Hematopoietic multipotent progenitor cell treated with erythropoietin and hydrocortisone succinate and interleukin-3 and kit ligand, for 17 days (in vitro differentiated cells): ENCODE measurements at regions not wholly inside any gene's neighbourhood (a gene's known extent, or its start where the extent isn't known, plus 50 kb on each side); places are given as distances from the start of the nearest gene placed in this dataset.

ENCODE experiments used
- DNase-seq: peaks from one replicate; pipeline ENCODE4 v3.0.0-alpha.2; 2015; ENCODE audit warnings: low spot score

DNA sequence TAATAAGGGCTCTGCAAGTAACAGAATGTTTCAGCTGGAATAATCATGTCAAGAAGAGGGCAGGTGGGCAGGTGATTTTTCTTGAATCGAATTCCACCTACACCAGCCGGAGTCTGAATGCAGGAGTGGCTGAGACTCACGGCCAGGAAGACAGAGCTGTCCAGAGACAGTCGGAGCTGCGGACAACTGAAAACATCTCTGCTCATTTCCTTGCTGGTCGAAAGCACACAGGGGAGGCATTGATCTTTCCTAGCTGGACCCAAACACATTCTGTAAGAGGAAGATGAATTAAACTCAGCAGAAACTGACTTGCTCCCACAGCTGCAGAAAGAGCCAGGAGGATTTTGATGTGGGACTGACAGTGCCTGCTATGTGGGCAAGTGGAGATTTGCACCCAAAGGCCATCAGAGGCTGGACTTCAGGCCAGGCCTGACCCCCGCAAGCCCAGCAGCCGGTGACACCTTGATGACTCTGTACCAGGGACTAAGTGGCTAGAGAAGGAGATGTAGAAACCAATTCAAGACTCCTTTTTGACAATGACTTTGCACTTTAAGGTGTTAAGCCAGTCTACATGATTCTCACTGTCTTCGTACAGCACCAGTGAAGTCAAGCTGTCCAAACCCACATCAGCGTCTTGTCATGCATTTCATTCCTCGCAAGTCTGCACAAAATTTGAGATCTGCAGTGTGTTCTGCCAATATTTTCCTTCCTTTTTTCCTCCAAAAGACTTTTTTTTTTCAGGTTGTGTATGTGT, 169.4 kb downstream of the TEX36 start:
- DNase-seq = no peak

GRCh38 chr10:125510998-125511397, 172.0 kb downstream of the TEX36 start:
- DNase-seq = no peak

DNA sequence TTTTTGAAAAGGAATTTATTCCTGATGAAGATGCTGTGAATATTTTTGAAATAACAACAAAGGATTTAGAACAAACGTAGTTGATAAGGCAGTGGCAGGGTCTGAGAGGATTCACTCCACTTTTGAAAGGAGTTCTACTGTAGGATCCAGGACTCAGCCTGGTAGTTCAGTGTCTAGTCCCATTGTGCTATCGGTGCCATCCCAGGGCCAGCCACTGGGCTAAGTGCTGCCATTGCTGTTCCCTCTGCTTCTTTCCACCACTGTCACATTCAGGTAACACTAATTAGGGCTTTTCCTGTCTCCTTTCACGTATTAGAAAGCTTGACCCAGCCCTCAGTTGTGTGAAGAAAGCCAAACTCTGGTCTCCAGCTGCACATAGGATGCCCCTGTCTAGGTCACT, 177.3 kb downstream of the TEX36 start:
- DNase-seq = no peak

DNA sequence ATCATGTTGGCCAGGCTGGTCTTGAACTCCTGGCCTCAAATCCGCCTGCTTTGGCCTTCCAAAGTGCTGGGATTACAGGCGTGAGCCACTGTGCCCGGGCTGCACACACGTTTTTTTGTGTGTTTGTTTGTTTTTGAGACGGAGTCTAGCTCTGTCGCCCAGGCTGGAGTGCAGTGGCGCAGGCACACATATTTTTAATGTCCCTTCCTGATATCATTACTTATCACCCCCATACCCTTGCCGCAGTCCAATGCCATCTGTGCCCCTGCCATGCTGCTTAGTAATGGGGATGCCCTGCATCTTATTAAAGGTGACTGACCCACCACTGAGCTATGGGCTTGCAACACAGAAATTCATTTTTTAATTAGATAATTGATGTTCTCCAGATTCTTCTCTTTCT, 180.7 kb downstream of the TEX36 start:
- DNase-seq = no peak

DNA sequence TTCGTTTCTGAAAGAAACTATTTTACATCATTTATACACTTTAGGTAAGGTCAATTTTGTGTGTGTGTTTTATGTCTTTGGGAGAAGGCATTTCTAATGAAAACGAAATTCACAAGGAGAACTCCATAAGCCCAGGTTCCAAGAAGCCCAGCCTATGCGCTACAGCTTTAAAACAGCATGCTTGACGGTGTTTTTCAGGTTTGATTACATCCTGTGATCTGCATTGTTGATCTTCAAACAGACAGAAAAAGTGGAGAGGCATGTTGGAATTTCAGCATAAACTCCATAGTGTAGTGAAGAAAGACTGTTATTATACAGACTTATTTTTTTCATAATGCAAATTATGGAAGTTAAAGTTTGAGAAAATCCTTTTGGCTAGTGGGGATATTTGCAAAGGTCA, 187.6 kb downstream of the TEX36 start:
- no peak for DNase-seq

DNA sequence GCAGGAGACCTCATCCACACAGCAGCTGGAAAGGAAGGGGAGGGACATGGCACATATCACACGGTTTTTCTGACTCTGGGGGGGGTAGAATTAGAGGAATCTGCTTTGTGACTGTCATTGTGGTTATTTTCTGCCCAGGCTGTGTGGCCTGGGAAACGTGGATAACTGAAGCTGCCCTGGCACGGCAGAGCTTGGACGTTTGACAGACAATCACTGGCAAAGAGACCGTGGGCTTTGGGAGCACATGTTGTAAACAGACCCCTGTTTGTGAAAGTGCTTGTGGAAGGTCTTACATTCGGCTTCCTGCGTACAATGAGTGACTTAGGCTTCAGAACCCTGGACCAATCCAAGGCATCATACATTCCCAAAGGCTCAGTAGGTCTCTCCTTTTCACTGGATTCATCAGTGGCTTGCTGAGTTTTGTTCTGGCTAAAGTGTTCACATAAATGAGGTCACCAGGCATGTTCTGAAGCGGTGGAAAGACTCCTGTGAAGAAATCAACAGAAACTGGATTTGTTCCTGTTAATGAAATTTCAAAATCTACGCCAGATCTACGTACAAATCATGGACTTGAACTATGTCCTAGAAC, 188.2 kb downstream of the TEX36 start:
- DNase-seq = no peak

- no peak for DNase-seq
Measured at GRCh38 chr10:125491381-125491780, 191.6 kb downstream of the TEX36 start.

DNA sequence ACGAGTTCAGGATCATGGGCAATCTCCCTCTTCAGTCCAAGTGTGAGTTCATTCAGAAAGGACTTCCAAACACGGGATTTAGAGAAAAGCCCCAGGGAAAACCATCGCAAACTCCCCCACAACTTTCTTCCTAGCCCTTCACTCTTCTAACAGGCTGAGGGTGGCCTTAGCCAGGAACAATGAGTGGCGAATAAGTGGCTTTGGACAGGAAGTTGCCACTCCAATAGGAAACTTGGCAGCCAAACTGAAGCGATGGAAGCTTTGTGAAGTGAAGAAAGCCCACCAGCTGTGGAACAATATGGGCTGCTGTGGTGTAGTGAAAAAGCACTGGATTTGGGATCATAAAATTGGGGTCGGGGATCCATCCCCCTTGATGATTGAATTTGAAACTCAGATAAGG, 193.2 kb downstream of the TEX36 start:
- DNase-seq = no peak

GRCh38 chr10:125485665-125486064, 197.3 kb downstream of the TEX36 start:
- no peak for DNase-seq

GRCh38 chr10:125484035-125484732, 198.8 kb downstream of the TEX36 start:
- no peak for DNase-seq

GRCh38 chr10:125482637-125483036, 200.3 kb downstream of the TEX36 start:
- no peak for DNase-seq

DNA sequence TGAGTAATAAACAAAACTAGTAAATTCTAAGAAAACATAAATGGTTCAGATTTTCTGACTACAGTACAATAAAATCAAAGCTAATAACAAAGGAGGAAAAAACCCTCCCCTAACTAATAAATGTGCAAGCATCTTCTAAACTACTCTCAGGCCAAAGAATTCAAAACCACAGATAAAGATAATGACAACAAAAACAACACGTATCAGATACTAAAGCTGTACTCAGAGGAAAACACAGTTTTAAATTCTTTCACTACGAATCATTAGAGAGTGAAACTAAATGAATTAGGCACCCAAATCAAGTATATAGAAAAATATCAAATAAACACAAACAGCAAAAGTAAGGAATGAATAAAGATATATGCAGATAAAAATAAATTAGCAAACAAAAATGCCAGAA, 200.9 kb downstream of the TEX36 start:
- no peak for DNase-seq

DNA sequence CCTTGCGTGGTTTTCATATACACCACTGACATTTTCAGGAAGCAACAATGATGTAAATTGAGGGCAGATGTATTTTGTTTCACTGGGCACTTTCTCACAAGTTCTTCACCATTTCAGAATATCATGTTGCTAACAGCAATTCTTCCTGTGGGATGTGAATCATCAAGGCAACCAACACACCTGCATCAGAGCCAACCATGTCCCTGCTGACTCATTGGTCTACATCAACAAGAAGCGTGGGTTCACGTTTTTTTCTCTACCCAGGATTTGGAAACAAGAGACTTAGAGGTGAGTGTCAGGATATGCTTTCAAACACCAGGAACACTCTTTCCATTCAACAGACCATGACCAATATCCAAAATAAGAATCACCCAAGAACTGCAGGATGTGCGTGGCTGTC, 203.9 kb downstream of the TEX36 start:
- no peak for DNase-seq

DNA sequence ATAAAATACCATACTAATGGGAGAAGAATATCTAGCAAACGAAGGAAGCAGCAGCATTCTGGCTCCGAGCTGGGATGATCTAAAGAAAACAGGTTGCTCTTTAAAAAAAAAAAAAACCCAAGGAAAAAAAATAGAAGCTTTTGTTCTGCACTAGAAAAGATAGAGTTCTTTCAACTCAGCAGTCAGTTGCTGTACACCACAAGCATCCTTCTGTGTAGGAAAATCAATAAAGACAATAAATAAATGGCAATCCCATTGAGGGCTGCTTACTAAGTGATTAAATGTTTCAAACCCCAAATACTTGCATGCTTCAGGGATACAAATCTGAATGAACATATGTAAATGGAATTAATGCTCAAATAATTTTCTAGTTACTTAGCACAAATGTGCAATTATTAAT, 207.1 kb downstream of the TEX36 start:
- no peak for DNase-seq

DNA sequence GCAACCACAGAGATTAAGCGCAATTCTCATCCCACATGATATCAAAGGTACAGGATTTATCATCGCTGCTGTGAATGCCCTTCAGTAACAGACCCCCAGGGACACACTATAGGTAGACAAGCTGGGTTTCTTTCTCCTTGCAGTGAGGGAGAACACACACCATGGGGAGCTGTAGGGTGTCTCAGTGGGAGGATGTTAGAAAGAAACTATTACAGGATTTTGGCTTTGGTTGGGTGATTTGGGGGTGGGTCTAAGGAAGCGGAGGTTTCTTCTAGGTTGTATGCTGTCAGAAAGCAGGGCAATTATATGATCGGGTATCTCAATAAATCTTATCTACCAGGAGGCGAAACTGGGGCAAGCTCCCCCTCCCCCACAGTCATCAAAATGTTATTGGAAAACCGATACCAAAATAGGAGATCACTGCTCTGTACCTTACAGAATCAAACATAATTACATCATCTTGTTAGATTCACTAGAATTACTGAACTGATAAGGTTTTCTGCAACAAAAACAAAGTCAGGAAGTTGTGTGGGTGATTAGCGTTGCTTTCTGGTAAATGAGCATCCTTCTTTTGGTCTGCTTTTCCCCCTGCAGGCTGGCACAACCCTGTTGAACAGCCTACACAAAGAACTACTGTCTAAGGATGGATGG, 209.7 kb downstream of the TEX36 start:
- DNase-seq = no peak

DNA sequence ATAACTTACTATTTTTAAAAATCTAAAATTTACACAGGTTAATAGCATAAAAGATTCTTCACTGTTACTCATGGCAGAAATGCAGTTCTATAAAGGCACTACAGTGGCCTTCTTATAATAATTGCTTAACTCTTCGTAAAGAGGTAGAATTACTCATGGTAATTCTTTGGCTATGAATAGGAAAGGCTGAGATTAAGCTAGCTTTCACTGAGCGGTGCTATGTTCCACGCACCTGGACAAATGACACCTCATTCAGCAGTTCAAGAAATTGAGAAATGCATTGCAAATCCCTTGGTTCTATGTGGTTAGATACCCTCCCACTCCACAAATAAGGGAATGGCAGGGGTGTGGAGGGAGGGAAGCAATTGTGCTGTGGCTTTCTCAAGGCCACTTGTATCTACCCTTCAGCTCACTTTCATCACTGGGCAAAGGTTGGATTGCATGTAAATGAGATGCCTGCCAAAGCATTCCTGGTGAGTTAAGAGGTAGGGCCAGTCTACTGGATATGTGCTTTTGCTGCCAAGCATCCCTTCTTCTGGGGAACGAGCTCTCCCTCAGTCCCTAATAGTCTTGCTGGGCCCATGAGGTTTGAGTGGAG, 210.9 kb downstream of the TEX36 start:
- no peak for DNase-seq

DNA sequence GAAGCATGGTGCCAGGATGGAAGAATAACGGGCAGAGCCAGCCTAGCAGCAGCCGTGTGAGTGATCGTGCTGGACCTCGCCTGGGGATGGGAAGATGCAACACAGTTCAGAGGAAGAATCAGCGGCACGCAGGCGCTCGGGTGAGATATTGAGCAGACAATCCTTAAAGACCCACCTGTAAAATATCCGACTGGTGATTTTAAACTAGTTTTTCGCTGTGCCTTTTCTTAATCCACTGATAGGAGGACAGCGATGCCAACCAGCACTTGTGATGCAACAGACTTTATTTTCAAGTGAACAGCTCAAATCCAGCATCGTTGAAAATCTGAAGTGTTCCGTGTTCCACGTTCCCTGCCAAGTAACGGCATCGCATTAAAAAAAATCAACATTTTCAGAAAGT, 214.7 kb downstream of the TEX36 start:
- no peak for DNase-seq

DNA sequence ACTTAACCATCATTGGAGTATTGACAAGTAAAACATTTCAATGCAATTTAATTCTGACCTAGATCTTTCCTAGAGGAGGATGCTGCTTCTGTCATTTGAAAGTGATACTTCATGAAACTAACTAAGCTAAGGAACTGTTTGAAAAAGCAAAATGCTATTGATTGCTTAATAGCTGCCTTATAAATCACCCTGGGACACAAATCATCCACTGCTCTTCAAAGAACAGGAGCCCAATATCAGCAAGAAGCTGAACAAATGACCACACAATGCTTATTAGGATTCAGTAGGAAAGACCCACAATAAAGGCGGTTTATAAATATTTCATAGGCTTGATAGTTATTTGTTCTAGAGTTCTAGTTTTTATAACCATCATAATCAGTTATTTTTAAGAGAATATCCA, 216.3 kb downstream of the TEX36 start:
- DNase-seq = no peak

DNA sequence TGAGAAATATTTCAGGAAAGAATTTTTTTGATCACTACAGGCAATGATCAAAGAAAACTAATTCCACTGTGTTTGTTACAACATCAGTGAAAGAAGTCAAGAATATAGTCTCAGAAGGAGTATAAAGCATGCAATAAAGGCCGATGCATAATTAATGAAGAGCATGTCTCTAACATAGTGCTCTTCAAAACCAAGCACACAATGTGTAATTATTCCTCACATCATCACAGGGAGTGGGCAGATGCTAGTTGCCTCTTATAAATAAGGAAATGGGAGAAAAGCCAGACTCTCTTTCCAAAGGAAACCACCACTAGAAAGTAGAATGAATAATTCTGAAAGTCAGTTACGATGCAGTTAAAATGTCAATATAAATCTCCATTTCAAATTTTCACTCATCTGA, 220.1 kb downstream of the TEX36 start:
- DNase-seq = no peak

DNA sequence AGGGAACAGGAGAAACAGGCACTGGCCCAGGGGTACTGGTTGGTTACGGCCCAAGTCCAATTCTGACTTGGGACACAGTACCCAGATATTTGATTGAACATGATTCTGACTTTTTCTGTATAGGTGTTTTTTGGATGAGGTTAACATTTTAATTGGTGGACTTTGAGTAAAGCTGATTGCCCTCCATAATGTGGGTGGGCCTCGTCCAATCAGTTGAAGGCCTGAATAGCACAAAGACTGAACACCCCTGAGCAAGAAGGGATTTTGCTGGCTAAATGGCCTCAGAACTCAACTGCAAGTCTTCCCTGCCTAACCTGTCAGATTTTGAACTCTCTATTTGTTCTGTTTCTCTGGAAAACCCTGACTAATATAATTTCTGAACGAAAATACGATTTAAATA, 222.6 kb downstream of the TEX36 start:
- DNase-seq = no peak

DNA sequence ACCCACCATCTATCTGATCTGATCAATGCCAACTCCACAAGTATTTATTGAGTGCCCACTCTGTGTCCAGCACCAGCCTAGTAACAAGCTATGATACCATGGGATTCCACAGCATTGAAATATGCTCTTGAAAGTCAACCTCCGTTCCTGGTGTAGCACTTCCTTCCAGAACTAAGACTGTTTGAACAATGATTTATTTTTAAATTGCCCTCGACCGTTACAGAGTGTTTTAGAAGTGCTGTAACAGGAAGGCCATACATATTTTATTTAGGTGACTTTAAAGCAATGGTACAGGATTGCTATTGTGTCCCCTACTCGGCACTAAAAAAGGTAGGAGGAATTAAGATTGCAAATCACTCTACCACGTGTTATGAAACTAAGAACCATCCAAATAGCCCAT, 225.6 kb downstream of the TEX36 start:
- no peak for DNase-seq

GRCh38 chr10:125455855-125456254, 227.1 kb downstream of the TEX36 start:
- DNase-seq = no peak

GRCh38 chr10:125455431-125455830, 227.5 kb downstream of the TEX36 start:
- no peak for DNase-seq
